H1 (cell line): ENCODE measurements at regions not wholly inside any gene's neighbourhood (a gene's known extent, or its start where the extent isn't known, plus 50 kb on each side); places are given as distances from the start of the nearest gene placed in this dataset.

Experiments used
- CTCF ChIA-PET: fragments of 300-600 bp; sonication (Branson Sonifier 250); formaldehyde crosslinking; loops from one replicate; lab custom pipeline; 2021; ENCODE audit not compliant: partially characterized antibody; lab: Charles Lee
- POLR2A ChIA-PET: fragments of 300-600 bp; sonication (Branson Sonifier 250); formaldehyde crosslinking; loops from one replicate; lab custom pipeline; 2021; ENCODE audit warnings: inconsistent platforms; ENCODE audit not compliant: partially characterized antibody; lab: Charles Lee
- DNase-seq, 2 experiments: peaks; one replicate each; pipeline versions ENCODE4 v3.0.0 to v3.0.0-alpha.2; 2010 to 2022; ENCODE audit warnings: low spot score in 2 of 2, low read depth in 1 of 2, mixed read lengths in 1 of 2
- FAIRE-seq: peaks from 2 replicates; lab custom pipeline; 2011; peaks lifted over from hg19 to GRCh38; lab: Jason Lieb, UNC
- H2AFZ ChIP-seq: 2 replicates; pipeline ENCODE4 v1.8.1; 2012; ENCODE audit warnings: low read length, inconsistent platforms
- H2AK5ac ChIP-seq: 2 replicates; pipeline ENCODE4 v1.6.1; 2013; ENCODE audit warnings: low read depth, low read length
- H2BK120ac ChIP-seq: replicated peaks from 2 replicates; pipeline ENCODE3; 2013; ENCODE audit warnings: low read depth, low read length, inconsistent platforms
- H2BK12ac ChIP-seq: 2 replicates; pipeline ENCODE4 v1.6.1; 2013; ENCODE audit warnings: low read depth, low read length
- H2BK15ac ChIP-seq: 2 replicates; pipeline ENCODE4 v1.6.1; 2013; ENCODE audit warnings: low read length
- H2BK20ac ChIP-seq: 2 replicates; pipeline ENCODE4 v1.6.1; 2013; ENCODE audit warnings: low read length
- H2BK5ac ChIP-seq: 2 replicates; pipeline ENCODE4 v1.6.1; 2013; ENCODE audit warnings: low read depth, low read length
- H3K14ac ChIP-seq: 2 replicates; pipeline ENCODE4 v1.6.1; 2013; ENCODE audit warnings: inconsistent platforms; ENCODE audit not compliant: insufficient read length
- H3K18ac ChIP-seq: 2 replicates; pipeline ENCODE4 v1.6.1; 2013; ENCODE audit warnings: low read length; ENCODE audit errors: extremely low read depth
- H3K23ac ChIP-seq: 2 replicates; pipeline ENCODE4 v1.6.1; 2013; ENCODE audit warnings: inconsistent platforms; ENCODE audit not compliant: insufficient read length
- H3K23me2 ChIP-seq: 2 replicates; pipeline ENCODE4 v1.6.1; 2013; ENCODE audit warnings: low read depth, low read length
- H3K27ac ChIP-seq: 2 replicates; pipeline ENCODE4 v1.6.1; 2011; ENCODE audit warnings: low read depth, low read length, inconsistent platforms
- H3K27me3 ChIP-seq, 4 experiments: replicated peaks in 1 of 4; 1 replicate in 1 of 4; 2 replicates in 3 of 4; pipeline versions ENCODE4 v1.6.1 to v1.8.1; 2011 to 2013; ENCODE audit warnings: low read length in 3 of 4, mild to moderate bottlenecking in 3 of 4, inconsistent platforms in 2 of 4, mixed read lengths in 2 of 4, moderate library complexity in 1 of 4; ENCODE audit not compliant: control insufficient read depth in 3 of 4, insufficient read depth in 3 of 4; ENCODE audit errors: extremely low read depth in 1 of 4
- H3K36me3 ChIP-seq, 4 experiments: 2 replicates each; pipeline versions ENCODE4 v1.6.1 to v1.8.1; 2011 to 2013; ENCODE audit warnings: mild to moderate bottlenecking in 4 of 4, low read length in 3 of 4, moderate library complexity in 2 of 4, control low read depth in 1 of 4, inconsistent platforms in 1 of 4; ENCODE audit not compliant: insufficient read depth in 4 of 4, control insufficient read depth in 2 of 4
- H3K4ac ChIP-seq: replicated peaks from 2 replicates; pipeline ENCODE3; 2013; ENCODE audit warnings: low read length, low read depth, mixed read lengths, inconsistent platforms; ENCODE audit not compliant: insufficient read length
- H3K4me1 ChIP-seq, 4 experiments: replicated peaks in 1 of 4; 1 replicate in 1 of 4; 2 replicates in 3 of 4; pipeline versions ENCODE4 v1.6.1 to v1.8.1; 2011 to 2013; ENCODE audit warnings: low read length in 3 of 4, inconsistent platforms in 2 of 4, mixed read lengths in 1 of 4; ENCODE audit not compliant: insufficient read depth in 4 of 4, control insufficient read depth in 3 of 4
- H3K4me2 ChIP-seq, 2 experiments: 2 replicates each; pipeline versions ENCODE4 v1.6.1 to v1.8.1; 2011 to 2013; ENCODE audit warnings: low read depth in 2 of 2, low read length in 2 of 2, control low read depth in 1 of 2, inconsistent platforms in 1 of 2, mild to moderate bottlenecking in 1 of 2; ENCODE audit not compliant: insufficient read depth in 1 of 2
- H3K4me3 ChIP-seq, 4 experiments: fragments of 200-600, 300-600 bp in 1 of 4; sonication (generic), shearing (Covaris generic), sonication (Bioruptor Twin) in 1 of 4; 2 replicates each; pipeline versions ENCODE4 v1.5.1 to v1.8.1; 2011 to 2016; ENCODE audit warnings: low read length in 4 of 4, low read depth in 3 of 4, control low read depth in 2 of 4, inconsistent platforms in 2 of 4, mild to moderate bottlenecking in 2 of 4, mixed read lengths in 1 of 4, moderate library complexity in 1 of 4; ENCODE audit not compliant: insufficient read depth in 2 of 4; ENCODE audit errors: extremely low read depth in 1 of 4
- H3K56ac ChIP-seq: replicated peaks from 2 replicates; pipeline ENCODE3; 2013; ENCODE audit warnings: low read depth, mild to moderate bottlenecking, mixed read lengths, low read length, inconsistent platforms; ENCODE audit not compliant: insufficient read length
- H3K79me1 ChIP-seq: 2 replicates; pipeline ENCODE4 v1.6.1; 2013; ENCODE audit warnings: low read depth, low read length, control low read depth
- H3K79me2 ChIP-seq, 2 experiments: 2 replicates each; pipeline versions ENCODE4 v1.6.1 to v1.8.1; 2012 to 2013; ENCODE audit warnings: low read length in 2 of 2, mild to moderate bottlenecking in 2 of 2, inconsistent platforms in 1 of 2; ENCODE audit not compliant: insufficient read depth in 2 of 2, control insufficient read depth in 1 of 2
- H3K9ac ChIP-seq, 4 experiments: replicated peaks in 1 of 4; 1 replicate in 1 of 4; 2 replicates in 3 of 4; pipeline versions ENCODE4 v1.6.1 to v1.8.1; 2011 to 2013; ENCODE audit warnings: low read depth in 3 of 4, low read length in 3 of 4, control low read depth in 2 of 4, mild to moderate bottlenecking in 2 of 4, moderate library complexity in 2 of 4, inconsistent platforms in 1 of 4; ENCODE audit errors: extremely low read depth in 1 of 4
- H3K9me3 ChIP-seq, 2 experiments: 2 replicates each; pipeline versions ENCODE4 v1.6.1 to v1.8.1; 2012 to 2013; ENCODE audit warnings: mild to moderate bottlenecking in 2 of 2, moderate library complexity in 2 of 2, control low read depth in 1 of 2, inconsistent platforms in 1 of 2, low read depth in 1 of 2, low read length in 1 of 2, mixed read lengths in 1 of 2; ENCODE audit not compliant: insufficient read depth in 2 of 2
- H4K20me1 ChIP-seq, 2 experiments: replicated peaks in 1 of 2; 2 replicates each; pipeline versions ENCODE3 to v1.8.1; 2011 to 2013; ENCODE audit warnings: inconsistent platforms in 2 of 2, low read length in 2 of 2, mild to moderate bottlenecking in 1 of 2; ENCODE audit not compliant: insufficient read depth in 2 of 2, control insufficient read depth in 1 of 2
- H4K5ac ChIP-seq: 2 replicates; pipeline ENCODE4 v1.6.1; 2013; ENCODE audit warnings: low read length, low read depth, mixed read lengths, inconsistent platforms; ENCODE audit not compliant: insufficient read length
- H4K8ac ChIP-seq: 2 replicates; pipeline ENCODE4 v1.8.0; 2013; ENCODE audit warnings: mild to moderate bottlenecking, moderate library complexity, low read length, inconsistent platforms; ENCODE audit not compliant: insufficient read depth; ENCODE audit errors: extremely low read depth
- H4K91ac ChIP-seq: replicated peaks from 2 replicates; pipeline ENCODE3; 2013; ENCODE audit warnings: low read length, mixed read lengths, inconsistent platforms; ENCODE audit not compliant: insufficient read length
- CBX5 ChIP-seq: fragments of 300-800, 300-1000 bp; sonication (generic); IDR thresholded peaks from 2 replicates; pipeline ENCODE4 v1.7.1; 2016; ENCODE audit warnings: antibody characterized with exemption, low read length, low read depth
- CEBPB ChIP-seq: IDR thresholded peaks from 2 replicates; pipeline ENCODE4 v1.6.1; 2012; ENCODE audit warnings: low read depth, low read length
- CREB1 ChIP-seq: IDR thresholded peaks from 2 replicates; pipeline ENCODE4 v1.6.1; 2012; ENCODE audit warnings: inconsistent platforms
- EGR1 ChIP-seq: IDR thresholded peaks from 2 replicates; pipeline ENCODE4 v1.6.1; 2011; ENCODE audit warnings: low read depth, low read length, borderline replicate concordance
- GABPA ChIP-seq: IDR thresholded peaks from 2 replicates; pipeline ENCODE4 v1.6.1; 2011; ENCODE audit warnings: mild to moderate bottlenecking, low read length, moderate library complexity, borderline replicate concordance; ENCODE audit not compliant: insufficient read depth
- JUN ChIP-seq: IDR thresholded peaks from 2 replicates; pipeline ENCODE4 v1.6.1; 2011; ENCODE audit warnings: low read depth, mild to moderate bottlenecking, improper control_type of control experiment, low read length
- MAX ChIP-seq: IDR thresholded peaks from 2 replicates; pipeline ENCODE4 v1.6.1; 2012; ENCODE audit warnings: inconsistent platforms
- PHF8 ChIP-seq: fragments of 200-600 bp; sonication (generic); conservative IDR thresholded peaks from 2 replicates; pipeline ENCODE4 v1.7.1; 2012; ENCODE audit warnings: low read depth, mild to moderate bottlenecking, inconsistent platforms, low read length, moderate library complexity
- POLR2A ChIP-seq, 2 experiments: IDR thresholded peaks; 1 replicate in 1 of 2; 2 replicates in 1 of 2; pipeline ENCODE4 v1.6.1; 2011; ENCODE audit warnings: low read depth in 2 of 2, low read length in 2 of 2, mild to moderate bottlenecking in 2 of 2; ENCODE audit errors: control extremely low read depth in 1 of 2
- RFX5 ChIP-seq: IDR thresholded peaks from 2 replicates; pipeline ENCODE4 v1.6.1; 2011; ENCODE audit warnings: low read depth, low read length, improper control_type of control experiment, borderline replicate concordance
- SAP30 ChIP-seq: fragments of 300-600 bp; sonication (generic); IDR thresholded peaks from 2 replicates; pipeline ENCODE4 v1.7.1; 2012; ENCODE audit warnings: low read length, moderate library complexity, mild to moderate bottlenecking, inconsistent platforms; ENCODE audit not compliant: insufficient read depth, insufficient replicate concordance
- SIRT6 ChIP-seq: IDR thresholded peaks from one replicate; pipeline ENCODE4 v1.7.1; 2012; ENCODE audit warnings: low read length, inconsistent platforms
- SP2 ChIP-seq: IDR thresholded peaks from 2 replicates; pipeline ENCODE4 v1.6.1; 2012; ENCODE audit warnings: mild to moderate bottlenecking, low read length, inconsistent platforms
- SP4 ChIP-seq: IDR thresholded peaks from 2 replicates; pipeline ENCODE4 v1.6.1; 2012; ENCODE audit warnings: low read length, inconsistent platforms
- TAF7 ChIP-seq: optimal IDR thresholded peaks from 2 replicates; pipeline ENCODE3; 2011; ENCODE audit warnings: low read depth, mild to moderate bottlenecking, inconsistent platforms, low read length, moderate library complexity, borderline replicate concordance
- TBP ChIP-seq: IDR thresholded peaks from 2 replicates; pipeline ENCODE4 v1.6.1; 2011; ENCODE audit warnings: low read depth, low read length, improper control_type of control experiment
- ZNF274 ChIP-seq: IDR thresholded peaks from 2 replicates; pipeline ENCODE4 v1.7.0; 2012; ENCODE audit warnings: low read length, borderline replicate concordance; ENCODE audit errors: extremely low read depth
- WGBS, 2 experiments: shearing (Covaris generic) in 1 of 2; methylation state at CpG; one replicate each; pipeline versions ENCODE4 v1.1.6 to v1.1.7; 2013 to 2015; ENCODE audit warnings: low lambda C conversion rate in 2 of 2, mixed read lengths in 2 of 2, inconsistent platforms in 1 of 2, low coverage in 1 of 2, missing lambda C conversion rate in 1 of 2; ENCODE audit not compliant: insufficient replicate concordance in 2 of 2, insufficient coverage in 1 of 2, insufficient read length in 1 of 2; ENCODE audit errors: extremely low coverage in 1 of 2, missing lambda C conversion rate in 1 of 2; 5-methylcytosine and 5-hydroxymethylcytosine counted together

GRCh38 chr21:38976900-38977299 is 171.2 kb downstream of the ETS2 start:
- no peaks in the 10 kb centered on the region; a peak in 1 of 4 replicates for H3K9me3 ChIP-seq
- H3K36me3 ChIP-seq: no peaks in the 10 kb centered on the region
- H3K56ac ChIP-seq: no peak overlapping the region
- no peak overlapping the region for H3K4me3 ChIP-seq
- H4K20me1 ChIP-seq: no peaks in the 10 kb centered on the region
- TF ChIP-seq EGR1 (no peak), SAP30 (no peak), JUN (no peak), CBX5 (no peak), CREB1 (no peak), GABPA (no peak), ZNF274 (no peak), RFX5 (no peak), TBP (no peak), SIRT6 (no peak), TAF7 (no peak), POLR2A (IDR thresholded peaks at IDR 0.05; ENCODE audit: control extremely low read depth in 1 of 2, low read depth in 2 of 2, low read length in 2 of 2) (no peak), SP4 (no peak), MAX (no peak), PHF8 (no peak), CEBPB (no peak), SP2 (no peak)
- peaks cover 11 to 26% (median 21%) of the 10 kb centered on the region in 4 experiments for H3K4me1 ChIP-seq
- no peak overlapping the region; the same call in none of the 2 replicates for H2AK5ac ChIP-seq
- H4K8ac ChIP-seq: no peak overlapping the region
- DNase-seq: no peak
- peak overlapping the region; percentile 46 for H4K91ac ChIP-seq
- no peaks in the 10 kb centered on the region for H3K27me3 ChIP-seq
- no peak overlapping the region for H4K5ac ChIP-seq
- H2BK12ac ChIP-seq: peak overlapping the region; percentile 60; the same call in 1 of the 2 replicates
- POLR2A ChIA-PET: no interaction called here
- H3K9ac ChIP-seq: no peak overlapping the region
- H2BK120ac ChIP-seq: peak overlapping the region; percentile 34
- FAIRE-seq: no peak
- WGBS, 2 experiments: 94% methylated on average over 8 of the region's 8 CpGs; no CpG with 5 or more reads in 1 of the 2 experiments
- H3K79me1 ChIP-seq: no peaks in the 10 kb centered on the region
- H3K4ac ChIP-seq: no peak overlapping the region
- no peaks in the 10 kb centered on the region for H3K23me2 ChIP-seq
- peak overlapping the region; percentile 87 for H2BK20ac ChIP-seq
- no peak overlapping the region for H3K4me2 ChIP-seq
- H3K27ac ChIP-seq: no peak overlapping the region
- CTCF ChIA-PET: no interaction called here
- H3K79me2 ChIP-seq: no peaks in the 10 kb centered on the region
- no peak overlapping the region for H2BK5ac ChIP-seq
- no peak overlapping the region for H3K14ac ChIP-seq
- H2AFZ ChIP-seq: no peak overlapping the region
- no peak overlapping the region for H3K23ac ChIP-seq
- no peak overlapping the region for H3K18ac ChIP-seq
- no peak overlapping the region for H2BK15ac ChIP-seq
